HL-60 (cell line): ENCODE measurements at regions not wholly inside any gene's neighbourhood (a gene's known extent, or its start where the extent isn't known, plus 50 kb on each side); places are given as distances from the start of the nearest gene placed in this dataset.

Experiments
- DNase-seq, 2 experiments: peaks; one replicate each; pipeline ENCODE4 v3.0.0-alpha.2; 2010 to 2020; ENCODE audit warnings: low read depth in 1 of 2, low spot score in 1 of 2
- H3K27ac ChIP-seq: fragments of 250-450 bp; sonication (Bioruptor Pico); replicated peaks from 2 replicates; pipeline ENCODE4 v1.5.1; 2020; ENCODE audit warnings: mild to moderate bottlenecking, moderate library complexity
- H3K27me3 ChIP-seq: fragments of 250-450 bp; sonication (Bioruptor Pico); 2 replicates; pipeline ENCODE4 v1.5.1; 2021; ENCODE audit warnings: mild to moderate bottlenecking, moderate library complexity; ENCODE audit not compliant: insufficient read depth, poor library complexity, severe bottlenecking
- H3K4me3 ChIP-seq: replicated peaks from 2 replicates; pipeline ENCODE4 v1.5.1; 2011; ENCODE audit warnings: mild to moderate bottlenecking, control low read depth, low read length; ENCODE audit not compliant: insufficient read depth
- GABPA ChIP-seq: IDR thresholded peaks from 2 replicates; pipeline ENCODE4 v1.6.1; 2012; ENCODE audit warnings: low read depth
- POLR2AphosphoS5 ChIP-seq: IDR thresholded peaks from 2 replicates; pipeline ENCODE4 v1.6.1; 2012; ENCODE audit warnings: low read depth
- REST ChIP-seq: IDR thresholded peaks from 2 replicates; pipeline ENCODE4 v1.6.1; 2012; ENCODE audit warnings: low read depth; ENCODE audit not compliant: insufficient replicate concordance
- SPI1 ChIP-seq: IDR thresholded peaks from 2 replicates; pipeline ENCODE4 v1.6.1; 2012; ENCODE audit warnings: low read depth, mild to moderate bottlenecking, borderline replicate concordance
- TF ChIP-seq, protein P1 (sequence below): IDR thresholded peaks from one replicate; pipeline ENCODE4 v1.5.1; 2011; ENCODE audit warnings: low read length, control low read depth, inconsistent platforms; ENCODE audit not compliant: insufficient read depth

DNA sequence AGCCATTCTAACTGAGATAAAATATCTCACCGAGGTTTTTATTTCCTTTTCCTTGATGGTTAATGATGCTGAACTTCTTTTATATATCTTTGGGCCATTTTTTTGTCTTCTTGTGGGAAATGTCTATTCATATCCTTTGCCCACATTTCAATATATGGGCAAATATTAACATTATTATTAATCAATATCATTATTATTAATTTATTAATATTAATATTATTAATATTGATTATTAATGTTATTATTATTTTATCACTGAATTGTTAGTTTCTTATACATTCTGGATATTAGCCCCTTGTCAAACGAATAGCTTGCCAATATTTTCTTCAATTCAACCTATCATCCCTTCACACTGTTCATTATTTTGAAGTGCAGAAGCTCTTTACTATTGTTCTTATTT lies 2203.6 kb downstream of the PCDH9 start:
- no peak for DNase-seq
- Histone ChIP-seq H3K27ac (no peak overlapping the region), H3K27me3 (no peaks in the 10 kb centered on the region), H3K4me3 (no peak overlapping the region)
- TF ChIP-seq, protein P1, sequence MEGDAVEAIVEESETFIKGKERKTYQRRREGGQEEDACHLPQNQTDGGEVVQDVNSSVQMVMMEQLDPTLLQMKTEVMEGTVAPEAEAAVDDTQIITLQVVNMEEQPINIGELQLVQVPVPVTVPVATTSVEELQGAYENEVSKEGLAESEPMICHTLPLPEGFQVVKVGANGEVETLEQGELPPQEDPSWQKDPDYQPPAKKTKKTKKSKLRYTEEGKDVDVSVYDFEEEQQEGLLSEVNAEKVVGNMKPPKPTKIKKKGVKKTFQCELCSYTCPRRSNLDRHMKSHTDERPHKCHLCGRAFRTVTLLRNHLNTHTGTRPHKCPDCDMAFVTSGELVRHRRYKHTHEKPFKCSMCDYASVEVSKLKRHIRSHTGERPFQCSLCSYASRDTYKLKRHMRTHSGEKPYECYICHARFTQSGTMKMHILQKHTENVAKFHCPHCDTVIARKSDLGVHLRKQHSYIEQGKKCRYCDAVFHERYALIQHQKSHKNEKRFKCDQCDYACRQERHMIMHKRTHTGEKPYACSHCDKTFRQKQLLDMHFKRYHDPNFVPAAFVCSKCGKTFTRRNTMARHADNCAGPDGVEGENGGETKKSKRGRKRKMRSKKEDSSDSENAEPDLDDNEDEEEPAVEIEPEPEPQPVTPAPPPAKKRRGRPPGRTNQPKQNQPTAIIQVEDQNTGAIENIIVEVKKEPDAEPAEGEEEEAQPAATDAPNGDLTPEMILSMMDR = no peak
- TF ChIP-seq REST = no peak
- TF ChIP-seq GABPA = no peak
- TF ChIP-seq SPI1 = no peak
- no peak for TF ChIP-seq POLR2AphosphoS5

DNA sequence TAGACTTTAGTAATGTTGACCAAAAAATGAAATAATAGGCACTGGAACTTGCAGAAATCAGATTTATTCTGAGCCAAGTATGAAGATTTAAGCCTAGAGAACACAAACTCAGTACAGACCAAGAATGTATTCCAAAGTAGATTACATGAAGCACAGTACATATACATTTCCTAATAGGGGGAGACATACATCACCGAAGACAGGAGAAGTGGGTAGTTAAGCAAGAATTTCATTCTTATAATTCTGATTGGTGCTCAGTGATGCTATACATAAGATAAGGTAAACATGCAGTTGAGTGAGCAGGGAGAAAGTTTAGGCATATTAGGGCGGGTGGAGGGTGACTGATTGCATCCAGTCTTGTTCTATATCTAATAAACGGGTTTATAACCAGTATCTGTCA lies 2218.8 kb downstream of the PCDH9 start:
- Histone ChIP-seq H3K27ac (no peak overlapping the region), H3K4me3 (no peak overlapping the region), H3K27me3 (no peaks in the 10 kb centered on the region)
- no peak for DNase-seq
- TF ChIP-seq REST (no peak), GABPA (no peak), POLR2AphosphoS5 (no peak), SPI1 (no peak)
- TF ChIP-seq, protein P1 = no peak

DNA sequence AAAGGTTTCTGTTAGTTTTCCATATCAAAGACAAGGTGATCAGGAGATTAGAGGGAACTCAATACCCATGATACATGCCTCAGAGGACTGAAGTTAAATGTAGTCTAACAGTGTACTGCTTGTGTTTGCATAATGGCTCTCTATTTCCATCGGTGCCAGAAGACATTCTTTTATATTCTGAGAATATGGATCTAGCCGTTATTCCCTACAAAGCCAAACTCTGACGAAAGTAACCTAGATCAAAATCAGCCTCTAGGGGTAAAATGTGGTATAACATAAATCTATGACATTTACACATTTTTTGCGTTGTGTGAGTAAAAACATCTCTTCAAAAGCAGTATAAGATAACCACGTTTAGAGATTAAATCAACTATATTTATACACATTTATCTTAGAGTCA lies 2232.7 kb downstream of the PCDH9 start:
- Histone ChIP-seq H3K27me3 (no peaks in the 10 kb centered on the region), H3K4me3 (no peak overlapping the region), H3K27ac (no peak overlapping the region)
- TF ChIP-seq GABPA (no peak), REST (no peak), POLR2AphosphoS5 (no peak), SPI1 (no peak)
- TF ChIP-seq, protein P1 = no peak
- no peak for DNase-seq
